ENCODE measurements at regions not wholly inside any gene's neighbourhood (a gene's known extent, or its start where the extent isn't known, plus 50 kb on each side); places are given as distances from the start of the nearest gene placed in this dataset.

- no peak for TF ChIP-seq CTCF (IDR thresholded peaks at IDR 0.05; ENCODE audit: unreplicated experiment)
- peaks cover 40% of the 10 kb centered on the region for H3K9me3 Mint-ChIP-seq (ENCODE audit: unreplicated experiment)
- no peaks in the 10 kb centered on the region for H3K36me3 Mint-ChIP-seq (ENCODE audit: insufficient read depth, unreplicated experiment)
- H3K4me1 Mint-ChIP-seq (ENCODE audit: insufficient read depth, unreplicated experiment), result no peaks in the 10 kb centered on the region
- H3K27me3 Mint-ChIP-seq (ENCODE audit: insufficient read depth, unreplicated experiment), result no peaks in the 10 kb centered on the region
- intact Hi-C loops (cut with micrococcal nuclease), result no loop called here
- no peak overlapping the region for H3K27ac Mint-ChIP-seq (ENCODE audit: low read depth, unreplicated experiment)
- CTCF ChIA-PET, result no interaction called here
- BruUV-seq (replicated peaks), result no TSS peak
- POLR2A ChIA-PET, result no interaction called here
- H3K4me3 Mint-ChIP-seq (ENCODE audit: unreplicated experiment), result no peak overlapping the region
- no peak for DNase-seq (ENCODE audit: unreplicated experiment)
Observed at GRCh38 chr10:130382031-130382430, 245.8 kb downstream of the GLRX3 start.

- Mint-ChIP-seq H3K9me3 (ENCODE audit: unreplicated experiment) (peaks cover 59% of the 10 kb centered on the region), H3K4me1 (ENCODE audit: insufficient read depth, unreplicated experiment) (peaks cover 5% of the 10 kb centered on the region), H3K27ac (ENCODE audit: low read depth, unreplicated experiment) (no peak overlapping the region), H3K4me3 (ENCODE audit: unreplicated experiment) (no peak overlapping the region), H3K36me3 (ENCODE audit: insufficient read depth, unreplicated experiment) (peaks cover 6% of the 10 kb centered on the region), H3K27me3 (ENCODE audit: insufficient read depth, unreplicated experiment) (no peaks in the 10 kb centered on the region)
- no TSS peak for BruUV-seq (replicated peaks)
- DNase-seq (ENCODE audit: unreplicated experiment), result no peak
- intact Hi-C loops (cut with micrococcal nuclease), result no loop called here
- ChIA-PET CTCF (interaction anchor here (0.7 kb wide), 1 partner anchor 11 kb away, joined by 3 read pairs; no protein-coding TSS in a partner anchor), POLR2A (no interaction called here)
- TF ChIP-seq CTCF (IDR thresholded peaks at IDR 0.05; ENCODE audit: unreplicated experiment), result no peak
Observed at GRCh38 chr10:130387936-130388580, 251.9 kb downstream of the GLRX3 start.

GRCh38 chr10:130388746-130389145 lies 252.6 kb downstream of the GLRX3 start:
- BruUV-seq (replicated peaks), result no TSS peak
- intact Hi-C loops (cut with micrococcal nuclease), result no loop called here
- Mint-ChIP-seq H3K27ac (ENCODE audit: low read depth, unreplicated experiment) (no peak overlapping the region), H3K9me3 (ENCODE audit: unreplicated experiment) (peaks cover 52% of the 10 kb centered on the region), H3K27me3 (ENCODE audit: insufficient read depth, unreplicated experiment) (no peaks in the 10 kb centered on the region), H3K4me3 (ENCODE audit: unreplicated experiment) (no peak overlapping the region), H3K4me1 (ENCODE audit: insufficient read depth, unreplicated experiment) (peaks cover 5% of the 10 kb centered on the region), H3K36me3 (ENCODE audit: insufficient read depth, unreplicated experiment) (peaks cover 6% of the 10 kb centered on the region)
- DNase-seq (ENCODE audit: unreplicated experiment), result no peak
- ChIA-PET CTCF (no interaction called here), POLR2A (no interaction called here)
- TF ChIP-seq CTCF (IDR thresholded peaks at IDR 0.05; ENCODE audit: unreplicated experiment), result no peak

- Mint-ChIP-seq H3K27ac (ENCODE audit: low read depth, unreplicated experiment) (no peak overlapping the region), H3K4me1 (ENCODE audit: insufficient read depth, unreplicated experiment) (peaks cover 5% of the 10 kb centered on the region), H3K4me3 (ENCODE audit: unreplicated experiment) (no peak overlapping the region), H3K9me3 (ENCODE audit: unreplicated experiment) (peaks cover 47% of the 10 kb centered on the region), H3K36me3 (ENCODE audit: insufficient read depth, unreplicated experiment) (peaks cover 6% of the 10 kb centered on the region), H3K27me3 (ENCODE audit: insufficient read depth, unreplicated experiment) (no peaks in the 10 kb centered on the region)
- no peak for TF ChIP-seq CTCF (IDR thresholded peaks at IDR 0.05; ENCODE audit: unreplicated experiment)
- CTCF ChIA-PET, result interaction anchor here (0.5 to 0.7 kb wide), 3 partner anchors 58 to 243 kb away, joined by 3 to 4 read pairs (median 3); no protein-coding TSS in a partner anchor
- POLR2A ChIA-PET, result no interaction called here
- BruUV-seq (replicated peaks), result no TSS peak
- DNase-seq (ENCODE audit: unreplicated experiment), result no peak
- intact Hi-C loops (cut with micrococcal nuclease), result no loop called here
Observed at GRCh38 chr10:130389906-130390305, 253.7 kb downstream of the GLRX3 start.

Data from MCF 10A (cell line).